Right cardiac atrium (tissue), 5 donors: ENCODE measurements at regions not wholly inside any gene's neighbourhood (a gene's known extent, or its start where the extent isn't known, plus 50 kb on each side); places are given as distances from the start of the nearest gene placed in this dataset.
A peak's percentile ranks its signal among the peaks of the same experiment; 100 is the strongest.
"Not testable (repeated sequence)": the region's sequence is repeated elsewhere in the genome, so short reads cannot be mapped to it uniquely, and the experiment has no call there.

Experiments
- ATAC-seq, 2 donors: fragments of 200-7000 bp; cut with Tn5 transposase; one replicate each; pipeline versions ENCODE4 v1.8.0 to v1.9.1; 2020; ENCODE audit warnings: moderate library complexity in 2 of 2, mild to moderate bottlenecking in 1 of 2
- DNase-seq, 3 donors: peaks; one replicate each; pipeline ENCODE4 v3.0.0-alpha.2; 2020
- H3K27ac ChIP-seq: one replicate; pipeline ENCODE4 v1.5.1; 2013; ENCODE audit warnings: mild to moderate bottlenecking, low read length, control low read depth, moderate library complexity
- H3K27me3 ChIP-seq: one replicate; pipeline ENCODE4 v1.6.1; 2013; ENCODE audit not compliant: control insufficient read depth, insufficient read depth
- H3K4me1 ChIP-seq: one replicate; pipeline ENCODE4 v1.6.1; 2013; ENCODE audit warnings: low read length; ENCODE audit not compliant: control insufficient read depth, insufficient read depth
- H3K4me3 ChIP-seq: one replicate; pipeline ENCODE4 v1.5.1; 2013; ENCODE audit warnings: low read length, control low read depth
- H3K9me3 ChIP-seq: one replicate; pipeline ENCODE4 v1.6.1; 2013; ENCODE audit warnings: low read length; ENCODE audit not compliant: control insufficient read depth
- WGBS: extraction: QIAGEN DNeasy Blood & Tissue Kit; methylation state at CpG from one replicate; pipeline ENCODE4 v1.1.7; 2013; 5-methylcytosine and 5-hydroxymethylcytosine counted together
- intact Hi-C, 4 donors: fragments of 100-400 bp; cut with DNase I; formaldehyde crosslinking; loops; one replicate each; pipeline versions ENCODE4 v1.11.0 to v1.14.0; 2022 to 2023
- donor health status: healthy with polysubstance abuse.
- donor health status: DM: no; HTN: yes; CAD: no.
- donor health status: DM: no; HTN: no; CAD: no.
- donor health status: DM: no; HTN: yes; CAD: no; lungs with severe emphysema.
- donor health status: DM: yes; HTN: yes; CAD: no.

DNA sequence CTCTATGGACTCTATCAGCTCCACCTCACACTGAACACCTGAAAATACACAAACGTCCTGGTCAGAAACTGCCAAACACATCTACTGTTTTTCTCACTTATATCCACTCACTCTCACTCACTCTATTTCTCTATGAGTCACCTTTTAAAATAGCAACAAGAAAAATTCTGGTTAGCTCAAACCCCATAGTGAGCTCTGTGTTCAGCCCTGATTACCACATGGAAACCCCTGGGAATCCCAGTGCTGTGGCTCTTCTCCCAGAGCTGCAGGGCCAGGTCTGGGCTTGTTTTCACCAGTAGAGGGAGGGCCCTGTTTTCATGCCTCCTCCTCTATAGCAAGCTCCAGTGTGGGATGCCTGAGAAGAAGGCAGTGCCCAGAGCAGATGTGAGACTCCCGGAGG, 1126.1 kb downstream of the TMEM121 start:
- intact Hi-C loops: no loop called here
- no peaks in the 10 kb centered on the region for H3K4me1 ChIP-seq
- no peak for ATAC-seq
- no peaks in the 10 kb centered on the region for H3K27me3 ChIP-seq
- H3K4me3 ChIP-seq: no peak overlapping the region
- H3K9me3 ChIP-seq: no peaks in the 10 kb centered on the region
- DNase-seq: peak in 1 of 3 donors; percentile 20
- H3K27ac ChIP-seq: no peak overlapping the region
- WGBS: 47% methylated on average over 2 of the region's 2 CpGs

DNA sequence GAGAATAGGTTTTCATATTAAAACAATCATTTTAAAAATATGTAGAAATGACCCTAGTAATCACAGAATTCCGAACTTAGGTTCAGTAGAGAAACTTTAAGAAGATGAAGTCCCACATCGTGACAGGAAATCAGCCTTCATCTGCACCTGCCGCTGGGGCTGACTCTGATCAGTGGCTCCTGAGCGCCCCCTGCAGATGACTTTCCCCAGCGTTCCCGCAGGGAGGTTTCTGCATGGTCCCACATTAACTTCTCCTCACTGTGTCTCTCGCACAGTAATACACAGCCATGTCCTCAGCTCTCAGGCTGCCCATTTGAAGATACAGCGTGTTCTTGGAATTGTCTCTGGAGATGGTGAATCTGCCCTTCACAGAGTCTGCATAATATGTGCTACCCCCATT, 1131.1 kb downstream of the TMEM121 start:
- H3K9me3 ChIP-seq: no peaks in the 10 kb centered on the region

DNA sequence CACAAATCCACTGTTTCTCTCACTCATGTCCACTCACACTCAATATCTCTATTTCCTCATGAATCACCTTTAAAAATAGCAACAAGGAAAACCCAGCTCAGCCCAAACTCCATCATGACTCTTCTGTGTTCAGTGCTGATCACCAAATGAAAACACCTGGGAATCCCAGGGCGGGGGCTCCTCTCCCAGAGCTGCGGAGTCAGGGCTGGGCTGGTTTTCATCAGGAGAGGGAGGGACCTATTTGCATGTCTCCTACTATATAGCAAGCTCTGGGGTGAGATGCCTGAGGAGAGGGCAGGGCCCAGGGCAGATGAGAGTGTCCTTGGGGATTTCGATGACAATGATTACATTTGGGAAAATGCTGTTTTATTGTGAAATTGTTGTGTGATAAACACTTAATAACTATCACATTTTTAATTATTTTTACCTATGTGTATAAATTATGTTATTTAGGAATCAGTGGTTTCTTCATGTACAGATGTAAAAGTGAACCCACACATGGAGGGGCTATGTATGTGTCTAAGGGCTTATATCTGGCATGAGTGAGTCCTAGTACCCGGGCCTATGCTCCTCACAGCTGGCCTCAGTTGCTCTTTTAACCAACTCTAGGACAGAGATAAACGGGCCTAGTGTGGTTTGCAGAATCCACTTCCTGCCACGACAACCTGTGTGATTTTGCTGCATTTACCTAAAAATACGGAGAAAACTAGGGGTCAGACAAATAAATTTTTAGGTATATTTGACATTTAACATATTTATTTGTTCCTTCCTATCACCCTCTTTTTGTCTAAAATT, 1131.9 kb downstream of the TMEM121 start:
- not testable (repeated sequence) for H3K27ac ChIP-seq, DNase-seq
- 44% methylated on average over 7 of the region's 7 CpGs for WGBS

More for the DNA sequence above, 1131.1 kb downstream of the TMEM121 start:
- Histone ChIP-seq H3K27ac (no peak overlapping the region), H3K4me3 (no peak overlapping the region), H3K4me1 (no peaks in the 10 kb centered on the region), H3K27me3 (no peaks in the 10 kb centered on the region)
- intact Hi-C loops: no loop called here
- ATAC-seq (no peak), DNase-seq (peak in 1 of 3 donors; percentile 34)
- 61% methylated on average over 8 of the region's 8 CpGs for WGBS

DNA sequence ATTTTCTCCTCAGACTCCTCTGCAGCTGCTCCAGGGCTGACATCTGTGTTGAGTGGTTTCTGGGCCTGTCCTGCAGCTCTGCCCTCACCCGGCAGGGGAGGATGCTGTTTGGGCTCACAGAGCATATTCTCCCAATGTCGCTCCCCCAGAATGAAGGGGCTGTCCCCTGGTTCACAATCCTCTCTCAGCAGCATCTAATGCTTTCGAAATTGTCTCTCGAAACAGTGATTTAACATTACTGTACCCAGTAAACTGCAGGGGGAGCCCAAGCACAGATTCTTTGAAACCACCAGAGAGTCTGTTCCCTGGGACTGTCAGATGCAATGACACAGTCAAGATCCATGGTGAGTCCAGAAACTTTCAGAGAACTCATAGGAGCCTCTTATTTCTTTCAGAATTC, 1135.2 kb downstream of the TMEM121 start:
- H3K9me3 ChIP-seq, intact Hi-C loops, H3K27ac ChIP-seq, DNase-seq, H3K4me1 ChIP-seq, H3K27me3 ChIP-seq, H3K4me3 ChIP-seq, ATAC-seq: not testable (repeated sequence)
- WGBS: 60% methylated on average over 4 of the region's 4 CpGs

More for the DNA sequence above, 1131.9 kb downstream of the TMEM121 start:
- ATAC-seq, H3K27me3 ChIP-seq, H3K4me3 ChIP-seq, intact Hi-C loops, H3K4me1 ChIP-seq, H3K9me3 ChIP-seq: not testable (repeated sequence)

GRCh38 chr14:106662936-106663550, 1136.7 kb downstream of the TMEM121 start:
- DNase-seq (no peak), ATAC-seq (no peak)
- Histone ChIP-seq H3K9me3 (no peaks in the 10 kb centered on the region), H3K27me3 (peaks cover 2% of the 10 kb centered on the region), H3K4me1 (no peaks in the 10 kb centered on the region), H3K4me3 (no peak overlapping the region), H3K27ac (no peak overlapping the region)
- intact Hi-C loops: no loop called here
- 54% methylated on average over 3 of the region's 3 CpGs for WGBS

GRCh38 chr14:106663805-106664410, 1137.5 kb downstream of the TMEM121 start:
- H3K27me3 ChIP-seq, H3K4me1 ChIP-seq, H3K4me3 ChIP-seq, H3K9me3 ChIP-seq, intact Hi-C loops, H3K27ac ChIP-seq, ATAC-seq: not testable (repeated sequence)
- 50% methylated on average over 17 of the region's 19 CpGs for whole genome bisulfite sequencing
- peak in 2 of 3 donors; percentile 46 to 61 for DNase-seq

GRCh38 chr14:106665814-106666213, 1139.4 kb downstream of the TMEM121 start:
- no peaks in the 10 kb centered on the region for H3K9me3 ChIP-seq
- no peak overlapping the region for H3K4me3 ChIP-seq
- intact Hi-C loops: no loop called here
- H3K27ac ChIP-seq: no peak overlapping the region
- no peak for ATAC-seq
- H3K27me3 ChIP-seq: peaks cover 2% of the 10 kb centered on the region
- DNase-seq: no peak
- WGBS: 75% methylated on average over 15 of the region's 15 CpGs
- no peaks in the 10 kb centered on the region for H3K4me1 ChIP-seq

GRCh38 chr14:106666341-106666740, 1140.0 kb downstream of the TMEM121 start:
- Histone ChIP-seq H3K9me3 (no peaks in the 10 kb centered on the region), H3K27me3 (peaks cover 2% of the 10 kb centered on the region), H3K4me3 (no peak overlapping the region), H3K4me1 (no peaks in the 10 kb centered on the region), H3K27ac (no peak overlapping the region)
- 72% methylated on average over 4 of the region's 4 CpGs for WGBS
- ATAC-seq: no peak
- intact Hi-C loops: no loop called here
- no peak for DNase-seq

DNA sequence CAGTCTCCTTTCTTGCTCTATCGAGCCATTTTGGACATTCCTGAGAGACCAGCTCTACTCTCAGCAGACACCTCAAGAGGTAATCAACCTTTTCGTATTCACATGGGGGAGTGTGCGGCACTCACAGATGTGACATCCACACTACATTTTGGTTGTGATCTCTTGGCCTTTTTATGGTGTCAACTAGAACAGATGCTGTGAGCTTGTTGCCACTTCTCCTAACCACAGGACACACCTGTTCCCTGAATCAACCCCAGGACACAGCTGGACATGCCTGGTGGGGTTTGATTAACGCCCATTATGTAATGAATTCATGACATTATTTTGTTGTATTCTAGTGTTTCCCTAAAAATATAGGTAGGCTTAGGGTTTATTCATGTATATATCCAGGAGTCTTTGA, 1143.6 kb downstream of the TMEM121 start:
- intact Hi-C loops: no loop called here
- Histone ChIP-seq H3K27ac (no peak overlapping the region), H3K4me3 (no peak overlapping the region), H3K9me3 (no peaks in the 10 kb centered on the region), H3K4me1 (no peaks in the 10 kb centered on the region), H3K27me3 (peaks cover 2% of the 10 kb centered on the region)
- WGBS: 56% methylated on average over 4 of the region's 4 CpGs
- ATAC-seq (no peak), DNase-seq (no peak)

DNA sequence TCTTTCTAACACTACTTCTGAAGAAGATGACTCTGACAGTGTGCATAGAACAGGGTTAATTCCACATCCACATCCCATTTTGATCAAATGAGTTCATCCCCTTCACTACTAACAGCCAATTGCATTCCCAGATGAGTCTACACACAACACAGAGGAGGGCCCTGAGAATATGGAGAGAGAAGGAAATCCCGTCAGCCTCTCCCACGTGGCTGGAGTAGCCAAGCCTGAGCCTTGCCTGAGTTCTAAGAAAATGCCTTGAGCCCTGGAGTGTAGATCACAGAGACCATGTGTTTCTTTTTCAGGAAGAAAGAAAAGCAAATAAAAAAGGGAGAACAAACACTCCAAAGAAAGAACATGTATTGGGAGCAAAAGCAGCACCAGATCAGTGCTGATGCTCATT, 1147.7 kb downstream of the TMEM121 start:
- 42% methylated on average over 2 of the region's 2 CpGs for WGBS
- intact Hi-C loops, H3K27ac ChIP-seq, H3K27me3 ChIP-seq, ATAC-seq, H3K9me3 ChIP-seq, DNase-seq, H3K4me3 ChIP-seq, H3K4me1 ChIP-seq: not testable (repeated sequence)

- DNase-seq, H3K27me3 ChIP-seq, intact Hi-C loops, ATAC-seq, H3K4me1 ChIP-seq, H3K27ac ChIP-seq, H3K4me3 ChIP-seq, H3K9me3 ChIP-seq: not testable (repeated sequence)
- WGBS: 38% methylated on average over 7 of the region's 13 CpGs
Observed at GRCh38 chr14:106674509-106675125, 1148.2 kb downstream of the TMEM121 start.
